ENCODE measurements at regions not wholly inside any gene's neighbourhood (a gene's known extent, or its start where the extent isn't known, plus 50 kb on each side); places are given as distances from the start of the nearest gene placed in this dataset.
"Not testable (repeated sequence)": the region's sequence is repeated elsewhere in the genome, so short reads cannot be mapped to it uniquely, and the experiment has no call there.

- no peak for TF ChIP-seq CTCF (conservative IDR thresholded peaks at IDR 0.05)
- no peak for TF ChIP-seq ZFX (IDR thresholded peaks at IDR 0.05)
- H3K27ac ChIP-seq = no peak overlapping the region
These were observed 121.4 kb upstream of the SGO1 start for GRCh38 chr3:20307383-20307782.

GRCh38 chr3:20305647-20306046, 119.6 kb upstream of the SGO1 start:
- H3K27ac ChIP-seq = no peak overlapping the region
- TF ChIP-seq ZFX (IDR thresholded peaks at IDR 0.05) = no peak
- TF ChIP-seq CTCF (conservative IDR thresholded peaks at IDR 0.05) = no peak

GRCh38 chr3:20302766-20303165, 116.8 kb upstream of the SGO1 start:
- no peak for TF ChIP-seq CTCF (conservative IDR thresholded peaks at IDR 0.05)
- no peak for TF ChIP-seq ZFX (IDR thresholded peaks at IDR 0.05)
- H3K27ac ChIP-seq = no peak overlapping the region

- TF ChIP-seq CTCF (conservative IDR thresholded peaks at IDR 0.05) (no peak), ZFX (IDR thresholded peaks at IDR 0.05) (no peak)
- H3K27ac ChIP-seq = no peak overlapping the region
These were observed 102.0 kb upstream of the SGO1 start for GRCh38 chr3:20288050-20288449.

GRCh38 chr3:20280257-20280656, 94.3 kb upstream of the SGO1 start:
- TF ChIP-seq ZFX (IDR thresholded peaks at IDR 0.05) (no peak), CTCF (conservative IDR thresholded peaks at IDR 0.05) (no peak)
- H3K27ac ChIP-seq = no peak overlapping the region

- not testable (repeated sequence) for H3K27ac ChIP-seq
These were observed 80.0 kb upstream of the SGO1 start for GRCh38 chr3:20265977-20266376.

GRCh38 chr3:20264900-20265567, 79.0 kb upstream of the SGO1 start:
- no peak for TF ChIP-seq ZFX (IDR thresholded peaks at IDR 0.05)
- TF ChIP-seq CTCF (conservative IDR thresholded peaks at IDR 0.05) = no peak
- no peak overlapping the region for H3K27ac ChIP-seq

- no peak for TF ChIP-seq CTCF (conservative IDR thresholded peaks at IDR 0.05)
- no peak for TF ChIP-seq ZFX (IDR thresholded peaks at IDR 0.05)
- H3K27ac ChIP-seq = no peak overlapping the region
These were observed 72.4 kb upstream of the SGO1 start for GRCh38 chr3:20258371-20258770.

Data from C4-2B (cell line).